HG03175 (cell line): ENCODE measurements at regions not wholly inside any gene's neighbourhood (a gene's known extent, or its start where the extent isn't known, plus 50 kb on each side); places are given as distances from the start of the nearest gene placed in this dataset.

Experiments
- ATAC-seq: cut with Tn5 transposase; IDR thresholded peaks from one replicate; pipeline ENCODE4 v1.9.1; 2021; ENCODE audit warnings: mild to moderate bottlenecking, moderate library complexity; ENCODE audit not compliant: unreplicated experiment

DNA sequence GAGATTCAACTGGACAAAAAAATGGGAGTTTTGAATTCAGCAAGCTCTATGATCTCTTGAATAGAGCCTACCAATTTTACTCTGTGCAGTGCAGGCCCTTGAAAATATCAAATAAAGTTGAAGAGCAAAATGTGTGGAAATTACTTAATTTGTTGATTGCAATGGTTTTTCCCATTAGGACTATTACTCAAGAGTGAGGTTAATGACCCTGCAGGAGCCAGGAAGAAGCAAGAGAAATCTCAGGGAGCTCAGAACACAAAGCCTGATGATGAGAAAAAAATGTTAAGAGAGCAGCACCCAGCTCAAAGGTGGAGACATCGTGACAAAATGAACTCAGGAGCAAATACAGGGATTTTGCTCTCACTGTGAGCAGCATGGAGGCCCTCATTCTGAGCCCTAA, 337.6 kb upstream of the TRIB2 start:
- no peak for ATAC-seq

DNA sequence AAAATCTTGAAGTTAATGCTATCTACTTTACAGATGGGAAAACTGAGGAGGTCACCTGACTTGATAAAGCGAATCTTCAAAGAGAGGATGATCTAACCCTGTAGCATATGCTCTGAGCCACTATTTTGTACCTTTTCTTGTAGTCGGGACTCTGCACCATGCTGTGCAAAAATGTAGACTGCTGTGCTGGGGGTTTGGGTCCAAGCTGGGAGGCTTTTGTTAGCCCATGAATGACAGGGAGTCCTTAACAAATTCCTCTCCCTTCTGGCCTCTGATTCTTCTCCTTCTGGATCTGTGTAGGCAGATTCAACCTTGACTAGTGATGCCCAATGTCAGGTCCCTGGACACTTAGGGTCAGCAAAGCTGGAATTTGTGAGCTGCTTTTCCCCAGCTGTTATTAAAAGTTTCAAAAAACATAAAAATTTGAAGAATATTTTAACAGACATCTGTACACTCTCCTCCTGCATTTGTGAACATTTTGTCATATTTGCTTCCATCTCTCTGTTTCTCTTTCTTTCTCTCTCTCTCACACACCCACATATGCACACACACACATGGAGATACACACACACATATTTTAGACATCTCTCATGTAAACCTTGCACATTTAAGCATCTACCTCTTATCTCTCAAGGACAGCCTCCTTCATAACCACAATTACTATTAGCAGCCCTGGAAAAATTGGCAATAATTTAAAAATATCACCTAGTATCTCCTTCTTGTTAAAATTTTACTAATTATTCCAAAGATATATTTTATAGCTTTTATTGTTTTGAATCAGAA, 335.0 kb upstream of the TRIB2 start:
- ATAC-seq = no peak

DNA sequence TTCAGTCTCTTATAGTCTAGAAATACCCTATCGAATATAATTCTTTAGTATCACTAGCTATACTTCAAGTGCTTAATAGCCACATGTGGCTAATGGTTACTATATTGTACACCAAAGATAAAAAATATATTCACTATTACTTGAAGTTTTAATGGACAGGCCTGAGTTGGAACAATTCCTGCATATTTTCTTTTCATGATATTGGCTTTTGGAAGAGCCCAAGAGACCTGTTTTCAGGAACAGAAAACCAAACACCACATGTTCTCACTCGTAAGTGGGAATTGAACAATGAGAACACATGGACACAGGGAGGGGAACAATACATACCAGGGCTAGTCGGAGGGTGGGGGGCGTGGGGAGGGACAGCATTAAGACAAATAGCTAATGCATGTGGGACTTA, 334.4 kb upstream of the TRIB2 start:
- no peak for ATAC-seq

DNA sequence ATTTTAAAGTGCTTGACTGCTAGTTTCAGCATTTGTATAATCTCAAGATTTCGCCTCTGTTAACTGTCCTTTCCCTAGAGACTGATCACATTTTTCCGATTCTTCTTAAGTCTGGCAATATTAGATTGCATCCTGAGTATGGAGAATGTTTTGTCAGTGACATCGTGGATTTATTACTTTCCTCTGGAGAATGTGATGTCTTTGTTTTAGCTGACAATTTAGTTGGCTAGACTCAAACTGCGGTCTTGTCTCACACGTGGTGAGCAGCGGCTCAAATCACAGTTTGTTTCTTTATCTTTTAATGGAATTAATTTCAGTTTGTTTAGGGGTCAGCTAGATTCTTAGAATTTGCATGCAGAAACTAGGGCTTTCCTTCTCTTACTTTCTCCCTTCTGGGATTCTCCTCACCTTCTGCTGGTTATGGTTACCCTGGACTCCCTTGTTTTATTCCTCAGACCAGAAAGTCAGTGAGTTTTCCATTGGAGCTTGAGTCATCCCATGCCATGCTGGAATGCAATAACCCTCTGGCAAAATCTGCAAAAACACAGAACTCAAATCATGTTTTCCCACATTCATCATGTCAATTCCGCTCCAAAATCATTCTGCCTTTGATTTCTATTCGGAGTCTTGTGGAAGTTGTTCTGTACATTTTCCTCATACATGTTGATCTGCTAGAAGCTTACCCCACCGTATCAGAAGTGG, 327.2 kb upstream of the TRIB2 start:
- ATAC-seq = no peak

DNA sequence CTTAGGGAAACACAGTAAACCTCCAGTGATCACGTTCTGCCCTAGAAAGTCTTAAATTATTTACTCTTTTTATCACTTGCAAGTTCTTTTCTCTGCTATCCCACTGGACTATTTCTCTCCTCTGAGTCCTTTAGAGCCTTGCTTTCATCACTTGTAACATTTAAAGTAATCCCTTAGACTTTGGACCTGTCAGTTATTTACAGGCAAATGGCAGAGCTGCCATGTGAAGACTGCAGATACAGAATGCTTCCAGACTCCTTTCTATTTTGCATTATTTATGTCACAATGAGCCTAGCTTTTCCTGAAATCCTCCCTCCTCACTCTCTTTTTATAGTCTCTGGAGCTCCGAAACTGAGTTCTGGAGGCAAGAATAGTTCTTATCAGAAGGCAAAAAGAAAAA, 325.6 kb upstream of the TRIB2 start:
- no peak for ATAC-seq

DNA sequence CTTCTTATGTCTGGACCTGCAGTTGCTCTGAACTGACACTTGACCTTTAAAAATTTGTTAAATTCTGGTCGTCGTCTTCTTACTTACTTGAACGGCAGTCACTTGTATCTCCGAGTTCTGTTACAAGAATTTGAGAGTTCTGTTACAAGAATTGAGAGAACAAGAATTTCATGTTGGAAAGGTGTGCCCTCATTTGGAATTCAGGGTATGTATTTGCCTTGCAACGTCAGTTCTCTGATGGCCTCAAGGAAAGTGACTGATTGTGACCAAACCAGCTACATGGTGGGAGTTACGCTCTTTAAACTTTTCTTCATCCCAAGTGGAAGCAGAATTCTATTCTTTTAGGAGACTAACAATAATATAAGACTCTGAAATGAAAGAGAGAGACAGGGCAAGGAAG, 320.0 kb upstream of the TRIB2 start:
- no peak for ATAC-seq

DNA sequence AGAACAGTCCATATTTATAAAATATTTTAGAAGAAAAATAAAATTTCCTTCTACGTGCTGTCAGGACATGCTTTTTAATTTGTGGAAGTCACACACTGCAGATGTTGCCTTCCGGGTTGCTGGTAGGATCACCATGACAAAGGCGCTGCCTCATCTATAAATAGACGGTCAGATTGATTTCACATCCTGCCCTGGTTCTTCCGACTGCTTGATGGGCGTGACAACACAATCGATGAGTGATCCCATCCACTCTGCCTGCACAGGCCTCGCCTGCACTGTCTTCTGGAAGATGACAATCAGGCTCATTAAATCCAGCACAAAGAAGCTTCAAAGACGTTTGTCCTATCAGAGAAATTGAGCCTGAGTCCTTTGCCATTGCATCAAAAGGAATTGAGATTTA, 318.9 kb upstream of the TRIB2 start:
- ATAC-seq = no peak

DNA sequence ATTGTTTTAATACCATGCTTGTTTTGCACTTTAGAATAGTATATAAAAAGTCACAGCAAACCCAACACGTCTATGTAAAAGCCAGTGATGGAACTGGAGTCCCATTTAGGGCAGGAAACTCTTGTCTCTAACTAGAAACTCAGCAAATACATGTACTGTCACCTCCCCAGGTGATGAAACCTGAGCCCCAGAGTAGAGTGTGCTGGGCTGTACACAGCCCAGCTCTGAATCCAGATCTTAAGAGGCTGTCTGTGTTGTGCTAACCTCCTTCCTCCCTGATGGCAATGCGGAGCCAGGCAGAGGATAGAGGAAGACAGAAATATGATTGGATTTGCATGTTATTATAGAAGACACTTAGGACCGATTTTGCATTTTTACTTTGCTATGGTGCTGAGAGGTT, 317.5 kb upstream of the TRIB2 start:
- no peak for ATAC-seq

DNA sequence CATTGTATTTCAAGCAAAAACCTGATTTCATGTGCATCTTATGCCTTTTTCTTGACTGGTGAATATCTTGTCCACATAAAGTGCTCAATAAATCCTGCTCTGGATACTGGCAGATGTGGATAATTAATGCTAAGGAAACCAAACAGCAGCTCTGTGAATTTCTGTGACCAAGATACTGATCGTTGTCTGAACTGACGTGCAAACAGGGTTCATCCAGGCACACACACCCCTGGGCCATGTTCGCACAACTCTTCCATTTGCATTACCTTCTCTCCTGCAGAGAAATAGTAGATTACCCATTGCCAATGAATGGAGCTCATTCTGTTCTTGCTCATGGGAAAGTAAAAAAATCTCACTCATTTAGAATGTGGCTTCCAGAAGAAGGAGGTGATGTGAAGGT, 316.2 kb upstream of the TRIB2 start:
- no peak for ATAC-seq

DNA sequence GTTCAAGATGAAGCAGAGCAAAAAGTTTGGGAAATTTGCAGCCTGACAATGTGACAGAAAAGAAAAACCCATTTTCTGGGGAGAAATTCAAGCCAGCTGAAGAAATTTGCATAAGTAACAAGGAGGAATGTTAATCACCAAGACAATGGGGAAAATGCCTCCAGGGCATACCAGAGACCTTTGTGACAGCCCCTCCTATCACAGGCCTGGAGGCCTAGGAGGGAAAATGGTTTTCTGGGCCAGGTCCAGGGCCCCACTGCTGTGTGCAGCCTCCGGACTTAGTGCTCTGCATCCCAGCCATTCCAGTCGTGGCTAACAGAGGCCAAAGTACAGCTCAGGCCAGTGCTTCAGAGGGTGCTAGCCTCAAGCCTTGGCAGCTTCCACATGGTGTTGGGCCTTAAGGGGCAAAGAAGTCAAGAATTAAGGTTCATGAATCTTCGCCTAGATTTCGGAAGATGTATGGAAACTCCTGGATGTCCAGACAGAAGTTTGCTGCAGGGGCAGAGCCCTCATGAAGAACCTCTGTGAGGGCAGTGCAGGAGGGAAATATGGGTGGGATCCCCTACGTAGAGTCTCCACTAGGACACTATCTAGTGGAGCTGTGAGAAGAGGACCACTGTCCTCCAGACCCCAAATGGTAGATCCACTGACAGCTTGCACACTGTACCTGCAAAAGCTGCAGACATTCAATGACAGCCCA, 314.1 kb upstream of the TRIB2 start:
- ATAC-seq = no peak

DNA sequence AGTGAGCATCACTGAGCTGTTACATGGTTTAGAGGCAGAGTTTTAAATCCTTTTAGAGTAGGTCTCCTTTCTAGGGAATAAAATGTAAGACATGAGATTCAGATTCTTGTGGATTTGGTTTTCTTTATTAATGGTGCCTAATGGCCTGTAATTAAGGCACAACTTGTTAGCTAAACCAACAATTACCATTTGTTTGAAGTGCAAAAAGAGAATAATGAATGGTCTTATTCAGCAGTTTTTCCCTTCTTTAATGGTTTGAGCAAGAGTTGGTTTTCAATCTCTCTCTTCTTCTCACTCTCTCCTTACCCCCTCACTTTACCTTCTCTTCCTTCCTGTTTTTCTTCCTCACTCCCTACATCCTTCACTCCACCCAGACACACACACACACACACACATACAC, 312.2 kb upstream of the TRIB2 start:
- no peak for ATAC-seq

DNA sequence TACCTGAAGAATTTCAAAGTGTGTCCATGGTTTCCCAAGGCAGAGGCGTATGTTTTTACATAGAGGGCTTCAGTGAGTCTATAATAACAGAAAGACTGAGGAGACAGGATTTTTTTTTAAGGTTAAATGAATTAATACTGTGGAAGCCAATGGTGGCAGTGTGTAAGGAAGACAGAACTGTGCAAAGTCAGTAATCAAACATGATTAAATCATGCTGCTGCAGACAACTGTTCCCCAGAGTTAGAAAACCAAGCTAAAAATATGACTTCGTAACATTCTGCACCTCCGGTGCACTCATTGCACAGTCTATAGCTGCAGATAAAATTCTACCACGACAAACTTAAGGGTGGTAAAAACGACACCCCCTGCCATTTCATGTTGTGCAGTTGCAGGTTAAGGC, 309.6 kb upstream of the TRIB2 start:
- no peak for ATAC-seq

DNA sequence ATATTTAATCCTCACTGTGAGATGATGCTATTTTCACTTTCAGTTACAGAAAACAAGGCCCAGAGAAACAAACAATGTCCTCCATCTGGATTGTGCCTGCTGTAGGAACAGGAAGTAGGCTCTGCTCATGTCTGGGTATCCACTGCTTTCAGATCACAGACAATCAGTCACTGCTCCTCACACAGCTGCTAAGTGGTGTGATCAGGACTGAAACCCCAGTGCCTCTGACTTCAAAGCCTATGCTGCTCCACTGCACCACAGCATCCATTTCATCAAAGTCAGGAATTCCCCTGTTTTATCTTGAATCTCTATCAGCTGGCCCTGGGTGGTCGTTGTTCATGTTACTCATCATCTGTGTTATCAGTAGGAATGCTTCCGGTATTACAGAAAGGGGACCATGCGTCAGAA, 303.8 kb upstream of the TRIB2 start:
- ATAC-seq = peak; percentile 96

DNA sequence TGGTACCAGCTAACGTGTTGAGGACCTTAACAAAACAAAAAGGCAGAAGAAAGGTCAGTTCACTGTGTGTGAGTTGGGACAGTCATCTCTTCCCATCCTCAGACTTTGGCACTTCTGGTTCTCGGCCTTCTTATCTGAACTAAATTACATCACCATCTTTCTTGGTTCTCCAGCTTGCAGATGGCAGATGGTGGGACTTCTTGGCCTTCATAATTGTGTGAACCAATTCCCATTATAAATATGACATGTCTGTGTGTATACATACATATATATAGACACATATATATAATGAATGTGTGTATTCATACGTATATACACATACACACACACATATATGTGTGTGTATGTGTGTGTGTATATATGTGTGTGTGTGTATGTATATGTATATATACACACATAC, 301.2 kb upstream of the TRIB2 start:
- ATAC-seq = no peak

DNA sequence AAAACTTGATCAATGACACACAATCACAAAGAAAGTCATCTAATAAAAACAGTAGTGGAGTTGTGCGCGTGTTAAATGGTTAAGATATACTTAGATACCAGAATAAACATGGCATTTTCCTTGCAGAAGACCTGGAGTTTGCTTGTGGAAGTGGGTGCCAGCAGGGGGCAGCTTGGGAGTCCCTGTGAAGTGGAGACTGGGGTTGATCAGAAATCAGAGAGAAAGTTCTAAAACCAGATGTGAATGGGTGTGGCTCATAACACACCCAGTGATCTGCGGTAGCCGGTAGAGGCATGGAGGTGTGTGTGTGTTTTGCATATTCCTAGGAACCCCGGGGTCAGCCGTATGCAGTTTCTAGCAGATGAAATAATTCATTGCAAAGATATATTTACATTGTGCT, 300.1 kb upstream of the TRIB2 start:
- no peak for ATAC-seq

DNA sequence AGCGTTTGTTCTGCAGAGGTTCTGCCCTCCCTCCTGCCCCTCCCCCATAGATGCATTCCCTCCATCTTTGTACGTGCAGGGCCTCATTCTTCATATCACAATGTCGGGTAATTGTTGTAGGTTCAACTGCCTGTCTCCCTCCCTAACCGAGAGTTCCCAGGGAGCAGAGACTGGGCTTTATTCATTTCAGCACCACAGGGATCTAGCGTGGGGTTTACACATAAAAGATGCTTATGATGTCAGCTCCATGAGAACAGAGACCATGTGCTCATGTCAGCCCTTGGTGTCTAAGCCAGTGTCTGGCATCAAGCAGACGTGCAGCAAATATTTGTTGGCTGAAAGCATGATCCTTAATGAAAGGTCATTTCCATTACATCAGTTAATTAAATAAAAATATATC, 298.9 kb upstream of the TRIB2 start:
- ATAC-seq = no peak

DNA sequence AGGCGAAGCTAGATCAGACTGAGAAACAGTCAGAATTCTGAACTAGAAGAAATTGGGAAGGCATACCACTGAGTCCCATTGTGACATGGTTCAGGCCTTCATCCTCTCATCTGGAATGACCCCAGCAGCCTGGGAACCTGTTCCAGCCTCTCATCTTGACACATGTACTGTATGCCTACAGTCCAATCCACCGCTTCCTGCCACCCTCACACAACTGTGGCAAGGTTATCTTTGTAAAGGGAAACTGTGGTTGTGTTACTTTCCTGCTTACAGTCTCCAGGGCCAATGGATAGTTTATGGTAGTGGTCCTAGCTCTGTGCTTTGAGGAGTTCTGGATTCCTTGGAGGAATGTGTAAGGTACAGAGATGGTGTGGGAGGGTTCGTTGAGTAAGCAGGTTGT, 296.9 kb upstream of the TRIB2 start:
- no peak for ATAC-seq

DNA sequence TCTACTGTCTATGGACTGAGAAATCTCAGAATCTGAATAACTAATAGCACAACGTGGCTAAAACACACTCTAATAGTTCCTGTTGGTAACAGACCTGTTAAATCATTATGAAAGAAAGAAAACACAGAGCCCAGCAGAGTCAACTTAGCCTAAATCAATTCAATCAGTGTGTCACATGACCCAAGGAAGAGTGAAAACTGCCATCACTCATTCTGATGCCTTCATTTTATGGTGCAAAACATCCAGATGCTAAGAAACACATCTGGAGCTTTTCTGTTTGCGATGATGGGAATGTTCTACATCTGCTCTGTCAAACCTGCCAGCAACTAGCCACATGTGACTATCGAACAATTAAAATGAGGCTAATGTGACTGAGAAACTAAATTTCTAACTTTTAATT, 295.7 kb upstream of the TRIB2 start:
- ATAC-seq = no peak

DNA sequence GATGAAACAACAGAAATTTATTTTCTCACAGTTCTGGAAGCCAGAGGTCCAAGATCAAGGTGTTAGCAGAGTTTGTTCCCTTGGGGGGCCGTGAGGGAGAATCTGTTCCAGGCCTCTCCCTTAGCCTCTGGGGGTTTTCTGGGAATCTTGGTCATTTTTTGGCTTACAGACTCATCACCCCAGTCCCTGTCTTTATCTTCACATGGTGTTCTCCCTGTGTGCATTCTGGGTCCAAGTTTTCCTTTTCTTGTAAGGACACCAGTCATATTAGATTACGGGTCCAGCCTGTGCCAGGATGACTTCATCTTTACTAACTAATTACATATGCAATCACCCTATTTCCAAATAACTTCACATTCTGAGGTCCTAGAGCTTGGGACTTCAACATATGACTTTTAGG, 292.5 kb upstream of the TRIB2 start:
- no peak for ATAC-seq

DNA sequence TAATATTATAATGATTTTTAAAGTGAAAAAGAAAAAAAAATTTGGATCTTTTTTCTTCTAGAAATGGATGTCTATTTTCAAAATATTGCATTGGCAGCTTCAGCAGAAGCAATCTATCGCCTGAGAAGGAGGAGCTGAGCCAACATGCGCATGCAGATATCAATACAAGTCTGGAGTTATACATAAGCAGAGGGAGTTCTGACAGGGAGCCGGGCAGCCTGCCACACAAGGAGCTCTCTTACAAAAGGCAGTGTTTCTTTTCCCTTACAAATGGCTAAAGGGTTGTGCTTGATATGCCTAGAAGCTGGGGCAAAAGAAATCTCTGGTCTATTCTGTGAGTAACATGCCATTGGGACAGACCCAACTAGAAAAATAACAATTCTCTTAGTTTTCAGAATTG, 291.9 kb upstream of the TRIB2 start:
- ATAC-seq = no peak

DNA sequence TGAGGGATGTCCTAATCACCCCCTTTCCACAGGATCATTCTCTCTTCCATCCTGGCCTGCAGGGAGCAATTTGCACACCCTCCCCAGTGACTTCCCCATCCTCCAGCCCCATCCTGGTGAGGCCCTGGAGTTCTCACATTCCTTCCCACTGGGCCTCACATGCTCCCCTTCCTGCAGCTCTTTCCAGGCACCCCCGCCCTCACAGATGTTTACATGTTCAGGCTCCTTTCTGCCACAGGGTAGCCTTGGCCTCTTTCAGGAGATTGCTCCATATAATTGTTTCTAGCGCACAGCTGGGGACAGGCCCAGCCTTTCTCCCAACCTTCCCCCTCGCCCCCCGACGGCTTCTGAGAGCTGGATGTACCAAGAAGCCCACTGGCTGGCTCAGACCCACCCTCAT, 288.4 kb upstream of the TRIB2 start:
- ATAC-seq = no peak

DNA sequence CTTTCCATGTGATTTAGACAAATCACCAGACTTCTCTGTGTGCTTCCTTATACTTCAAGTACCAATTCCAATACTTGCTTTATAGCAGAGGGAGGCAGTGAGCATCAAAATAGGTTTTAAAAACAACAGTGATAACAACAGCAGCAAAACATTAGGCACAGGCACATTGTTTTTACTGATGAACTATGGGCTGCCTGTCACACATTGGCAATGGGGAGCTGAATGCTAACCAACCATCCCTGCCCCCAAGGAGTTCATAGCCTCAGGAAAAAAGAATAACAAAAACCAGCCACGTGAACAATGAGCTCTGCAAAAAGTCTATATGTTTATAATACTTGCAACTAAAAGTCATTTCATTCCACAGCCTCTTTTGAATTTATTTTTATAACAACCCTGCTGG, 287.9 kb upstream of the TRIB2 start:
- no peak for ATAC-seq
